ENCODE measurements at regions not wholly inside any gene's neighbourhood (a gene's known extent, or its start where the extent isn't known, plus 50 kb on each side); places are given as distances from the start of the nearest gene placed in this dataset.
A peak's percentile ranks its signal among the peaks of the same experiment; 100 is the strongest.
"Not testable (repeated sequence)": the region's sequence is repeated elsewhere in the genome, so short reads cannot be mapped to it uniquely, and the experiment has no call there.

DNA sequence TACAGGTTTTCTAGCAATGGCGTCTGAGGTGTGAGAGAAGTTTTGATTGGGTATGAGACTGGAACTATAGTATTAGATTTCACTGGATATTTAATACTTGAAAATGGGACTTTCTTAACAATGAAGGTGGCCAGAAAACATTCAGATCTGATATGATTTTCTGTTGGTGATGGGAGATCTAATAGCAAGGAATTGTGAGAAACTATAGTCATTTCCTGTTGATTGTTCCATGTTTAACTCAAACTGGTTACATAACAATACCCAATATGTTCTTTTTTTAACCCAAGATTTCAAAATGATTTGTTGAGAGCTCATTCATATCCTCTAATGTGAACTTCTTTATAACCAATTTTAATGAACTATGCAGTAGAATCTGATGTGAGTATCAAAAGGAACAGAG, 793.2 kb upstream of the RGMB start:
- in situ Hi-C loops (cut with MboI; ENCODE audit: low sequenced_read_pairs): no loop called here

DNA sequence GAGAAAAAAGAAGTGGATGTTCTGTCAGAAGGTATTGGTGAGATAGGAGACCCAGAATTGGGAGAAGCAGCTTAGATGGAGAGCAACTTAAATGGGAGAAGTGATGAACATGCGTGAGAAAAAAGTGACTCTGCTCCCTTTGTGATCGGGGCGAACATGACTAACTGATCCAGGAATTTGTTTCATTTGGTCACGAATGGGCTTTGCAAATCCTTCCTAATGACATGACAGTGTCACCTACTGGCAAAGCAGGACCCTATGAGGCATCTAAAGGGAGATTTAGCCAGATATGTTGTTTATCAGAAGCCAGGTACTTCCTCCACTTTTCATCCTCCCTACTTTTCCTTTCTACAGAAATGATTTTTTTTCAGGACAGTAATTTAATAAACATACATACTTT, 787.4 kb upstream of the RGMB start:
- Histone ChIP-seq H3K4me3 (no peak overlapping the region), H3K36me3 (replicated peaks) (no peaks in the 10 kb centered on the region), H3K4me1 (no peaks in the 10 kb centered on the region), H3K27me3 (ENCODE audit: low read depth) (0 out of 2 replicates have a peak, but pooled peaks cover 3% of the 10 kb centered on the region), H3K9me3 (no peaks in the 10 kb centered on the region)
- in situ Hi-C loops (cut with MboI; ENCODE audit: low sequenced_read_pairs): no loop called here
- no peak for DNase-seq (ENCODE audit: low spot score in 2 of 2)

More for the DNA sequence above, 793.2 kb upstream of the RGMB start:
- Histone ChIP-seq H3K27me3 (ENCODE audit: low read depth) (0 out of 2 replicates have a peak, but pooled peaks cover 3% of the 10 kb centered on the region), H3K4me1 (no peaks in the 10 kb centered on the region), H3K4me3 (no peak overlapping the region), H3K36me3 (replicated peaks) (no peaks in the 10 kb centered on the region), H3K9me3 (no peaks in the 10 kb centered on the region)
- DNase-seq (ENCODE audit: low spot score in 2 of 2): no peak

DNA sequence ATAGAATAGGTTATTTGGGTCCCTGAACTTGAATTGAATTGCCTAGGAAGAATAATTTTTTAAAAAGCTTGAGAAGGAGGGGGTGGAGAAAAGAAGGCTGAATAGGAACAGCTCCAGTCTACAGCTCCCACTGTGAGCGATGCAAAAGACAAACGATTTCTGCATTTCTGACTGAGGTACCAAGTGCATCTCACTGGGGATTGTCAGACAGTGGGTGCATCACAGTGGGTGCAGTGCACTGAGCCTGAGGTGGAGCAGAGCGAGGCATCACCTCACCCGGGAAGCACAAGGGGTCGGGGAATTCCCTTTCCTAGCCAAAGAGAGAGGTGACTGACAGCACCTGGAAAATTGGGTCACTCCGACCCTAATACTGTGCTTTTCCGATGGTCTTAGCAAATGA, 782.2 kb upstream of the RGMB start:
- in situ Hi-C loops (cut with MboI; ENCODE audit: low sequenced_read_pairs): no loop called here
- no peak for DNase-seq (ENCODE audit: low spot score in 2 of 2)
- Histone ChIP-seq H3K27me3 (ENCODE audit: low read depth) (no peaks in the 10 kb centered on the region), H3K4me1 (no peaks in the 10 kb centered on the region), H3K4me3 (no peak overlapping the region), H3K9me3 (no peaks in the 10 kb centered on the region), H3K36me3 (replicated peaks) (no peaks in the 10 kb centered on the region)

DNA sequence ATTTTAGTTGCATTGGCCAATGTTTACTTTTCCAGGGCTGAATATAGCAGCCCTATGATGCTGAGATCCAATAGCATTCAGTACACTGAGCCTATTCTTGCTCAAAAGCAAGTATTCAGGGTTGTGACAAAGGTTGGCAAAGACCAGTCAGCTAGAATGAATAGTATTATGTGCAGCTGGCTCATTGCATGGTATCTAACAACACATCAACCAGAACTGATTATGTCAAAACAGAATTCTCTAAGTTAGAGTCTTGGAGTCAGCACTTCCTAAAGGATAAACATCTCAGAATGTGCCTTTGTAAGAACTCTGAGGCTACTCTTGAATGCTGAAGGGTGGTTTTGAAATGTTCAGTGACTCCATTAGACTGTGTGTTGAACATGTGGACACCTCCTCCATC, 774.5 kb upstream of the RGMB start:
- DNase-seq (ENCODE audit: low spot score in 2 of 2): peak in 1 of 2 experiments; percentile 25
- no peaks in the 10 kb centered on the region for H3K36me3 ChIP-seq (replicated peaks)
- in situ Hi-C loops (cut with MboI; ENCODE audit: low sequenced_read_pairs): no loop called here
- H3K4me3 ChIP-seq: no peak overlapping the region
- 0 out of 2 replicates have a peak, but pooled peaks cover 2% of the 10 kb centered on the region for H3K4me1 ChIP-seq
- no peaks in the 10 kb centered on the region for H3K27me3 ChIP-seq (ENCODE audit: low read depth)
- H3K9me3 ChIP-seq: no peaks in the 10 kb centered on the region

DNA sequence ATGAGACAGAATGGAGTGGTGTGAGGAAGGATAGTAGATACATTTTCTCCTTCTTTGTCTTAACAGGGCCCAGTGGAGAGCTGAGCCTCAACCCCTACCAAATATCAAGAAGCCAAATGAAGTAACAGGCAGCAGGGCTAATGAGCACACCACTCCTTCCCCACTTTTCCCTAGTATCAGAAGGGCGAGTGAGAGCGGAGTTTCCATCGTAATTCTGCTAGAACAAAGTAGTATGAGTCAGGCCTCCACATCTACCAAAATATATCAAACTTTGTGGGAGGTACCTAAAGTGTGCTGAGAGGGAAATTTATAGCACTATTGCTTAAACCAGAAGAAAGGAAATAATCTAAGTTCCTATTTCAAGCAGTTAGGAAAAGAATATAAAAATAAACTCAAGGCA, 769.0 kb upstream of the RGMB start:
- H3K9me3 ChIP-seq: no peaks in the 10 kb centered on the region
- in situ Hi-C loops (cut with MboI; ENCODE audit: low sequenced_read_pairs): no loop called here
- H3K4me1 ChIP-seq: no peaks in the 10 kb centered on the region
- H3K4me3 ChIP-seq: no peak overlapping the region
- H3K36me3 ChIP-seq (replicated peaks): no peaks in the 10 kb centered on the region
- DNase-seq (ENCODE audit: low spot score in 2 of 2): no peak
- H3K27me3 ChIP-seq (ENCODE audit: low read depth): no peaks in the 10 kb centered on the region

DNA sequence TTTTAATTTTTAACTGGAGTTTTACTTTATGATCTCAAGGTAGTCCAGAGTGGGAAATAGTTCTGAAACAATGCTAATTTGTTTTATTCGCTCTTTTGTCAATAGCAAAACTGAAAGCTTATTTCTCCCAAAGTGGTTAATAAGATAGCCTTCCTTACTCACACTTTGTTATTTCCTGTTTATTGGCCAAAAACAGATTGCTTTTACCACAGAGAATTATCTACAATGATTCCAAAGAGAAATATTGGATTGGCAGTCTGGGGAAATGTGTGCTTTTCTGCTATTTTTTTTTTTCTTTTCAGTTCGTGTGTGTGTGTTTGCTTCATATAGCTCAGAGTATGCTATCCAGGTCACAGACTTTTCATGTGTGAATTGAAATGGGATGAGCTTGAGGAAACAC, 756.7 kb upstream of the RGMB start:
- Histone ChIP-seq H3K9me3 (no peaks in the 10 kb centered on the region), H3K36me3 (replicated peaks) (no peaks in the 10 kb centered on the region), H3K27me3 (ENCODE audit: low read depth) (no peaks in the 10 kb centered on the region), H3K4me3 (no peak overlapping the region), H3K4me1 (peaks cover 4% of the 10 kb centered on the region)
- in situ Hi-C loops (cut with MboI; ENCODE audit: low sequenced_read_pairs): no loop called here
- no peak for DNase-seq (ENCODE audit: low spot score in 2 of 2)

DNA sequence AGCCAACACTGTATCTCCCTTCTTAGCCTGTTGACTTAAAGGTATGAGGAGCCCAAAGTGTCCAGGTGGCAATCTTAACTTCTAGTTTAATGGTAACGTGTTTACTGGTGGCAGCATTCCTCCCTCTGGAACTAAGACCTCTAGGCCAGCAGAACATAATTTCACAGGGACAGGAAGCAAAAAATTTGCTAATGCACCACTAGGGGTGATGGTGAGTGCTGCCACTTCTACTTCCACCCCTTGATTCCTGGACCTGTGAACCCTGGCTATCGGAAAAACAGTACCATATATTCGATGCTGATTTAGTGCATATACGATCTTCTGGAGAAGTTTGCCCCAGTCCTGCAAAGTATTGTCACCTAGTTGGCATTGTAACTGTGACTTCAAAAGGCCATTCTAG, 743.2 kb upstream of the RGMB start:
- H3K27me3 ChIP-seq (ENCODE audit: low read depth); in situ Hi-C loops (cut with MboI; ENCODE audit: low sequenced_read_pairs); H3K36me3 ChIP-seq (replicated peaks); H3K9me3 ChIP-seq; DNase-seq (ENCODE audit: low spot score in 2 of 2); H3K4me1 ChIP-seq; H3K4me3 ChIP-seq: not testable (repeated sequence)

DNA sequence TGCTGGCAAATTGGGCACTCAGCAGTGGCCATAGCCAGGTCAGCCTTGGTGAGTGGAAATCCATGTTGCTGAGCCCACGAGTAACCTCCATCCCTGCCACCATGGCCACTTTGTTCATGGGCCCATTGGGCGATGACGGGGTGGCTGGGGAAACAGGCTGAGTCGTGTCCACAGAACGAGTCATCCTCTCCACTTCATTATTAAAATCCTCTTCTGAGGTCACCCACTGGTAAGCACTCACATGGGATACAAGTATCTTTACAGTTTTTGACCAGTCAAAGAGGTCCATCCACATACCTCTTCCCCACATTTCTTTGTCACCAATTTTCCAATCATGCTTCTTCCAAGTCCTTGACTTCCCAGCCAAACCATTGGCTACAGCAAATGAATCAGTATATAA, 742.4 kb upstream of the RGMB start:
- DNase-seq (ENCODE audit: low spot score in 2 of 2); H3K4me3 ChIP-seq; H3K4me1 ChIP-seq; in situ Hi-C loops (cut with MboI; ENCODE audit: low sequenced_read_pairs); H3K36me3 ChIP-seq (replicated peaks); H3K9me3 ChIP-seq; H3K27me3 ChIP-seq (ENCODE audit: low read depth): not testable (repeated sequence)

DNA sequence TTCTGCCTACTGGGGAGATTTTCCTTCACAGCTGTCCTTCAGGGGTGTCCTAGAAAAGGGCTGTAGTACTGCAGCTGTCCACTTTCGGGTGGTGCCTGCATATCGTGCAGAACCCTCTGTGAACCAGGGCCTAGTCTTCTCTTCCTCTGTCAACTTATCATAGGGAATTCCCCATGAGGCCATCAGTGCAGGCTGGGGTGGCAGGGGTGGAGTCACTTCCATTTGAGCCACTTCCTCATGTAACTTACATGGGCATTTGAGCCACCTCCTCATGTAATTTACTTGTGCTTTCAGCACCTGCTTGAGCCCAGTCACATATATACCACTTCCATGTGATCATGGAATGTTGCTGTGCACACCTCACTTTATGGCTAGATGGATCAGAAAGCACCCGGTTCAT, 742.0 kb upstream of the RGMB start:
- DNase-seq (ENCODE audit: low spot score in 2 of 2): no peak
- Histone ChIP-seq H3K4me1 (no peaks in the 10 kb centered on the region), H3K36me3 (replicated peaks) (no peaks in the 10 kb centered on the region), H3K4me3 (no peak overlapping the region), H3K9me3 (no peaks in the 10 kb centered on the region), H3K27me3 (ENCODE audit: low read depth) (no peaks in the 10 kb centered on the region)
- in situ Hi-C loops (cut with MboI; ENCODE audit: low sequenced_read_pairs): no loop called here

DNA sequence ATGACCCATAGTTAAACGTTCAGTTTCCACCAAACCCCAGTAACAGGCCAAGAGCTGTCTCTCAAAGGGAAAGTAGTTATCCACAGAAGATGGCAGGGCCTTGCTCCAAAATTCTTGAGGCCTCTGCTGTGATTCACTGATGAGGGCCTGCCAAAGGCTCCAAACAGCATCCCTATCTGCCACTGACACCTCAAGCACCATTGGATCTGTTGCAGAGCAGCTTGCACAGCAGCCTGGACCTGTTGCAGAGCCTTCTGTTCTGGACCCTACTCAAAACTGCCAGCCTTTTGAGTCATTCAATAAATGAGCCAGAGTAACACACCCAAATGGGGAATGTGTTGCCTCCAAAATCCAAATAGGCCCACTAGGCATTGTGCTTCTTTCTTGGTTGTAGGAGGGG, 741.5 kb upstream of the RGMB start:
- Histone ChIP-seq H3K27me3 (ENCODE audit: low read depth) (no peaks in the 10 kb centered on the region), H3K36me3 (replicated peaks) (no peaks in the 10 kb centered on the region), H3K4me1 (no peaks in the 10 kb centered on the region), H3K9me3 (no peaks in the 10 kb centered on the region), H3K4me3 (no peak overlapping the region)
- in situ Hi-C loops (cut with MboI; ENCODE audit: low sequenced_read_pairs): no loop called here
- no peak for DNase-seq (ENCODE audit: low spot score in 2 of 2)

DNA sequence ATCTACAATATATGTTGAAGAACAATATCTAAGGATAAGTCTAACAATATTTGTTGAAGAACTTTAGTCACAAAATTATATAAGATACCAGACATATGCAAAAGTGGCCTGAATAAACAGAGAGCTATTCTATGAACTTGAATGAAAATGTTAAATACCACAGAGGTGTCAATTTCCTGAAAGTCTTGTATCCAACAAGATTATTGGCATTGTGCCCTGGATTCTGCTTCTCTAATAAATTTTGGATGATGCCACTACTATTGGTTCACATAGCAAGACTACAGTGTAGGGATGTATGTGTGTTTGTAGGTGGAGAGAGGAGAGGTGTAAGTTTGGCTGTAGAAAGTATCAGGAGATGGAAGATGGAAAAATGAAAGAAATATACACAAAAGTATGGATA, 731.8 kb upstream of the RGMB start:
- Histone ChIP-seq H3K4me3 (no peak overlapping the region), H3K36me3 (replicated peaks) (no peaks in the 10 kb centered on the region), H3K4me1 (no peaks in the 10 kb centered on the region), H3K27me3 (ENCODE audit: low read depth) (no peaks in the 10 kb centered on the region), H3K9me3 (no peaks in the 10 kb centered on the region)
- in situ Hi-C loops (cut with MboI; ENCODE audit: low sequenced_read_pairs): no loop called here
- DNase-seq (ENCODE audit: low spot score in 2 of 2): no peak

DNA sequence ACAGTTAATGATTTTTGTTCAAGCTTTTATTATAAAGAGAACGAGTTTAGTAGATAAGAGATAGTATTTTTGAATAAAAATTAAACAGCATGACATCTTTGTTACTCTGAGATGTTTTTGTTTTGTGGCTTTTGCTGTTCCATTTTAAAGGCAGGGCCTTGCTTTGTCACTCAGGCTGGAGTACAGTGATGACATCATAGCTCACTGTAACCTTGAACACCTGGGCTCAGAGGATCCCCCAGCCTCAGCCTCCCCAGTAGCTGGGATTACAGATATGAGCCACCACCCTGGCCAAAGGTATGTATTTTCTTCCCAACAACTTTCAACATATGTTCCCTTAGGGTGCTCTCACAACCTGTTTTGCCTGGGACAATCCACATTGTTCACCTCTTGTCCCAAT, 730.9 kb upstream of the RGMB start:
- Histone ChIP-seq H3K9me3 (no peaks in the 10 kb centered on the region), H3K4me3 (no peak overlapping the region), H3K27me3 (ENCODE audit: low read depth) (no peaks in the 10 kb centered on the region), H3K4me1 (no peaks in the 10 kb centered on the region), H3K36me3 (replicated peaks) (no peaks in the 10 kb centered on the region)
- in situ Hi-C loops (cut with MboI; ENCODE audit: low sequenced_read_pairs): no loop called here
- no peak for DNase-seq (ENCODE audit: low spot score in 2 of 2)

DNA sequence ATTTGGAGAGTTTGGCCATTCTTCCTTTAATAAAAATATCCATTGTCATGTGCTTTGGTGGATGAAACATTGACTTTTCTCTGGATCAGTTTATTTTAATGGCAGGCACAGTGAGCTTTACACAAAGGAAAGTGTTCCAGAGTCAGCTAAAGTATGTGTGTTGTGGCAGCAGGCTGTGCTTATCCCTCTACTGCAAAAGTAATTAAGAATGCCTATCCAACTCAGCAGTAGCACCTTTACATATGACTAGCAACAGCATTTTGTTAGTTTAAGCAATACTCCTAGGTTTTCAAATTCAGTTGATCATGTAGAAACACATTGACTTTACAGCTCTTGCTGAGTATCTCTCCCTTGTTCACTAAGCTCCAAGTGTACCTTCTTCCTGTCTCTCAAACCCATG, 730.5 kb upstream of the RGMB start:
- H3K9me3 ChIP-seq: no peaks in the 10 kb centered on the region
- no peaks in the 10 kb centered on the region for H3K4me1 ChIP-seq
- DNase-seq (ENCODE audit: low spot score in 2 of 2): no peak
- H3K27me3 ChIP-seq (ENCODE audit: low read depth): no peaks in the 10 kb centered on the region
- in situ Hi-C loops (cut with MboI; ENCODE audit: low sequenced_read_pairs): no loop called here
- no peaks in the 10 kb centered on the region for H3K36me3 ChIP-seq (replicated peaks)
- no peak overlapping the region for H3K4me3 ChIP-seq

DNA sequence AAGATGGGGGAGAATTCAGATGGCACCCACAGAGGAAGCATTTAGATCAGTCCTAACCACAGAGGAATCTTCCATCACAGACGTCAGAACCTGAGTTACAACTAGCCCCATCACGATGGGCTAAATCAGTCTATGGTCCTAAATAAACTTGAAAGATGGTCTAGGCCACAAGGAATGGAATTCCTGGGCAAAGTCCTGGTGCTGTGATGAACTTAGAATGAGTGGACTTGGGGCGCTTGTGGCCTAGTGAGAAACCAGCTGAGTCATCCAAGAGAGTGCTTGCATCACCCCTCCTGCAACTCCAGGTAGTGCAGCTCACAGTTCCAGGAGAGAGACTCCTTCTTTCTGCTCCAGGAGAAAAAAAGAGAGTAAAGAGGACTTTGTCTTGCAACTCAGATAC, 722.9 kb upstream of the RGMB start:
- no peaks in the 10 kb centered on the region for H3K36me3 ChIP-seq (replicated peaks)
- in situ Hi-C loops (cut with MboI; ENCODE audit: low sequenced_read_pairs): no loop called here
- no peaks in the 10 kb centered on the region for H3K9me3 ChIP-seq
- H3K4me1 ChIP-seq: no peaks in the 10 kb centered on the region
- no peak for DNase-seq (ENCODE audit: low spot score in 2 of 2)
- H3K27me3 ChIP-seq (ENCODE audit: low read depth): no peaks in the 10 kb centered on the region
- no peak overlapping the region for H3K4me3 ChIP-seq

DNA sequence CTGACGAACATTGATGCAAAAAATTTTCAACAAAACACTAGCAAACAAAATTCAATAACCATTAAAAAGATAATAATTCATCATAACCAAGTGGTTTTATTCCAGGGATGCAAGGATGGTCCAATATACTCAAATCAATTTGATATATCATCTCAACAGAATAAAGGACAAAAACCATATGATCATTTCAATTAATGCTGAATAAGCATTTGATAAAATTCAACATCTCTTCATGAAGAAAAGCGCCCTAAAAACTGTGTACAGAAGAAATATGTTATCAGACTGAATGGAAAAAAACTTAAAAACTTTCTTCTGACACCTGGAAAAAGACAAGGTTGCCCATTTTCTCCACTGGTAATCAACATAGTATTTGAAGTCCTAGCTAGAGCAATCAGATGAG, 720.3 kb upstream of the RGMB start:
- H3K4me3 ChIP-seq: no peak overlapping the region
- in situ Hi-C loops (cut with MboI; ENCODE audit: low sequenced_read_pairs): no loop called here
- no peaks in the 10 kb centered on the region for H3K36me3 ChIP-seq (replicated peaks)
- no peaks in the 10 kb centered on the region for H3K9me3 ChIP-seq
- DNase-seq (ENCODE audit: low spot score in 2 of 2): no peak
- no peaks in the 10 kb centered on the region for H3K4me1 ChIP-seq
- no peaks in the 10 kb centered on the region for H3K27me3 ChIP-seq (ENCODE audit: low read depth)

Measured in HAP-1 (cell line).